Thyroid gland (tissue), 4 donors: ENCODE measurements at regions not wholly inside any gene's neighbourhood (a gene's known extent, or its start where the extent isn't known, plus 50 kb on each side); places are given as distances from the start of the nearest gene placed in this dataset.

Experiments
- DNase-seq, 2 donors: peaks; one replicate each; pipeline ENCODE4 v3.0.0-alpha.2; 2019
- H3K27ac ChIP-seq, 3 donors: fragments of 200-600 bp; sonication (generic); 1 replicate in 2 of 3; 2 replicates in 1 of 3; pipeline ENCODE4 v1.5.1; 2016 to 2019; ENCODE audit warnings: mild to moderate bottlenecking in 1 of 3, moderate library complexity in 1 of 3
- H3K27me3 ChIP-seq: fragments of 200-600 bp; sonication (generic); one replicate; pipeline ENCODE4 v1.5.1; 2019
- H3K36me3 ChIP-seq, 2 donors: fragments of 200-600 bp; sonication (generic); one replicate each; pipeline ENCODE4 v1.5.1; 2016 to 2019
- H3K4me1 ChIP-seq, 2 donors: fragments of 200-600 bp; sonication (generic); one replicate each; pipeline ENCODE4 v1.5.1; 2017 to 2019
- H3K4me3 ChIP-seq, 3 donors: fragments of 200-600 bp; sonication (generic); replicated peaks in 1 of 3; 1 replicate in 2 of 3; 2 replicates in 1 of 3; pipeline ENCODE4 v1.5.1; 2016; ENCODE audit warnings: mild to moderate bottlenecking in 1 of 3
- H3K9me3 ChIP-seq: fragments of 200-600 bp; sonication (generic); one replicate; pipeline ENCODE4 v1.5.1; 2017
- CTCF ChIP-seq, 6 experiments: fragments of 200-600 bp in 3 of 6; fragments of 450-650 bp in 3 of 6; sonication (generic) in 3 of 6; IDR thresholded peaks; one replicate each; pipeline ENCODE4 v1.5.1; 2016 to 2019; ENCODE audit warnings: antibody characterized with exemption in 6 of 6, mild to moderate bottlenecking in 2 of 6, inconsistent platforms in 1 of 6, moderate library complexity in 1 of 6
- POLR2A ChIP-seq, 2 donors: fragments of 450-650 bp; IDR thresholded peaks; one replicate each; pipeline ENCODE4 v1.6.1; 2017; ENCODE audit warnings: antibody characterized with exemption in 2 of 2, mild to moderate bottlenecking in 2 of 2, moderate library complexity in 1 of 2
- WGBS, 2 donors: methylation state at CpG; one replicate each; pipeline ENCODE4 v1.1.5; 2017; 5-methylcytosine and 5-hydroxymethylcytosine counted together
- intact Hi-C: fragments of 100-400 bp; cut with DNase I; formaldehyde crosslinking; loops from one replicate; pipeline ENCODE4 v1.15.1; 2023

DNA sequence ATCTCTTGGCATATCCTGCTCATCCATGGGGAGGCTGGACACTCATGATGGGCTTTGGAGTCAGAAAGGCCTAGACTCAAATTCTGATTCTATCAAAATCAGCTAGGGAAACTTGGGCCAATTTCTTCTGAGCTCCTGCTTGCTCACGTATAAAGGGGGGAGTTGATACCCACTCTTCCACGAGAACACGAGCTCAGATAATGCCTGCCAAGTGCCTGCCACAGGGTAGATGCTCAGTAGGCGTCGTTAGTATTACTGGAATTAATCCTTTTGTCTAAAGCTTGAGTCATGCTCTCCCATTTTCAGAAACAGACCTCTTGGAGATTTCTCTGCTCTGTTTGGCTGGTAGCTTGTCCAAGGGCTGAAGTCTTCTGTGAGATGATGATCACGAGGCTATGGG is 238.3 kb upstream of the MVB12B start:
- Histone ChIP-seq H3K36me3 (no peaks in the 10 kb centered on the region), H3K9me3 (no peaks in the 10 kb centered on the region), H3K4me3 (no peak overlapping the region), H3K27me3 (no peaks in the 10 kb centered on the region), H3K4me1 (no peaks in the 10 kb centered on the region), H3K27ac (no peak overlapping the region)
- intact Hi-C loops = no loop called here
- TF ChIP-seq POLR2A (IDR thresholded peaks at IDR 0.05) (no peak), CTCF (IDR thresholded peaks at IDR 0.05) (no peak)
- no peak for DNase-seq
- WGBS, 2 donors = 82 to 85% methylated on average over 6 of the region's 6 CpGs

DNA sequence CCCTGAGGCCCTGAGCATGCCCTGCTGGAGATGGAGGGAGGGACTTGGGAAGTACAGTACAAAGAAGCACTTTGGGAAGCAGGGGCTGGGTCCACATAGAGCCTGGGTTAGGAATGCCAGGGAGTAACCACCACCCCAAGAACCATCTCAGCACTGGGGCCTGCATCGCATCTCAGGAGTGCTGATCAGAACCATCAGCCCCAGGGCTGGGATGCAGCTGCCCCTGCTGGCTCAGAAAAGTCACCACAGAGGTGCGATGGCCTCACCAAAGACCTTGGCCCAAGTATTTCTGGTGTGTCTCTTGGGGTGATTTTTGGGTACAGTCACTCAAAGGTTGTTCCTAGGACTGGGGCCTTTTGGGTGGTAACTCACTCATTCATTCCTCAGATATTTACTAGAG is 236.8 kb upstream of the MVB12B start:
- intact Hi-C loops = no loop called here
- Histone ChIP-seq H3K9me3 (no peaks in the 10 kb centered on the region), H3K27ac (no peak overlapping the region), H3K4me1 (no peaks in the 10 kb centered on the region), H3K4me3 (no peak overlapping the region), H3K36me3 (no peaks in the 10 kb centered on the region), H3K27me3 (no peaks in the 10 kb centered on the region)
- TF ChIP-seq POLR2A (IDR thresholded peaks at IDR 0.05) = no peak
- no peak for TF ChIP-seq CTCF (IDR thresholded peaks at IDR 0.05)
- DNase-seq = no peak
- 75 to 100% methylated on average over 2 of the region's 2 CpGs for WGBS, 2 donors

GRCh38 chr9:126093771-126094170 is 232.9 kb upstream of the MVB12B start:
- intact Hi-C loops = no loop called here
- no peak overlapping the region for H3K4me3 ChIP-seq
- no peak for DNase-seq
- no peaks in the 10 kb centered on the region for H3K9me3 ChIP-seq
- H3K27ac ChIP-seq = no peak overlapping the region
- H3K27me3 ChIP-seq = no peaks in the 10 kb centered on the region
- no peaks in the 10 kb centered on the region for H3K4me1 ChIP-seq
- no peaks in the 10 kb centered on the region for H3K36me3 ChIP-seq
- WGBS, 2 donors = 72 to 88% methylated on average over 9 of the region's 9 CpGs
- TF ChIP-seq CTCF (IDR thresholded peaks at IDR 0.05) (no peak), POLR2A (IDR thresholded peaks at IDR 0.05) (no peak)

GRCh38 chr9:126095546-126096190 is 231.0 kb upstream of the MVB12B start:
- Histone ChIP-seq H3K4me3 (no peak overlapping the region), H3K27ac (no peak overlapping the region), H3K27me3 (no peaks in the 10 kb centered on the region), H3K36me3 (no peaks in the 10 kb centered on the region), H3K9me3 (no peaks in the 10 kb centered on the region), H3K4me1 (no peaks in the 10 kb centered on the region)
- WGBS, 2 donors = 79% methylated on average over 9 to 12 of the region's 16 CpGs
- intact Hi-C loops = no loop called here
- DNase-seq = no peak
- TF ChIP-seq CTCF (IDR thresholded peaks at IDR 0.05) = no peak
- no peak for TF ChIP-seq POLR2A (IDR thresholded peaks at IDR 0.05)

DNA sequence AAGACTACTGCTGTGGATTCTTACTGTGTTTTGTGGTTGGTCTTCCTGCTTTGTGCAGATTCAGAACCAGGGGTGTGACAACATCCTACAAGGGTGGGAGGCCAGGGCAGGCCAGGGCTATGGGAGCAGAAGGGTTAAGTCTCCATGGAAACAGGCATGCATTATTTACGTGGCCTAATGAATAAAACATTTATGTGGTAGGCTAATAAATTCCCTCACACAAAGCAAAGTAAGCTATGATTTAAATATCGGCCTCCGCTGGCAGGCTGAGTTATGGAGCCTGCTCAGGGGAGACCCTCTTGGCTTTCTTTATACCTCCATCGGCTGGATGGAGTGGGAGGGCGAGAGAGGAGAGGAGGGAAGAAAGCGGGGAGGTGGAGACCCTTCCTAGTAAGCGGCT is 230.3 kb upstream of the MVB12B start:
- 77 to 83% methylated on average over 7 of the region's 7 CpGs for WGBS, 2 donors
- H3K27me3 ChIP-seq = no peaks in the 10 kb centered on the region
- intact Hi-C loops = no loop called here
- TF ChIP-seq CTCF (IDR thresholded peaks at IDR 0.05) = no peak
- TF ChIP-seq POLR2A (IDR thresholded peaks at IDR 0.05) = no peak
- no peak for DNase-seq
- no peak overlapping the region for H3K4me3 ChIP-seq
- H3K36me3 ChIP-seq = no peaks in the 10 kb centered on the region
- no peaks in the 10 kb centered on the region for H3K9me3 ChIP-seq
- H3K27ac ChIP-seq = no peak overlapping the region
- no peaks in the 10 kb centered on the region for H3K4me1 ChIP-seq
